Mesothelial cell of epicardium (in vitro differentiated cells): ENCODE measurements at regions not wholly inside any gene's neighbourhood (a gene's known extent, or its start where the extent isn't known, plus 50 kb on each side); places are given as distances from the start of the nearest gene placed in this dataset.

Source experiments
- DNase-seq, 2 experiments: peaks; one replicate each; pipeline ENCODE4 v3.0.0; 2021; ENCODE audit warnings: low spot score in 2 of 2; ENCODE audit not compliant: unreplicated experiment in 2 of 2
- H3K27ac Mint-ChIP-seq: 2 replicates; pipeline ENCODE4 v1.8.0; 2021; ENCODE audit warnings: mixed read lengths
- H3K27me3 Mint-ChIP-seq: 2 replicates; pipeline ENCODE4 v1.8.0; 2021; ENCODE audit warnings: low read depth, mixed read lengths
- H3K36me3 Mint-ChIP-seq: 2 replicates; pipeline ENCODE4 v1.8.0; 2021; ENCODE audit warnings: mixed read lengths
- H3K4me1 Mint-ChIP-seq: 2 replicates; pipeline ENCODE4 v1.8.0; 2021; ENCODE audit warnings: mixed read lengths
- H3K4me3 Mint-ChIP-seq: 2 replicates; pipeline ENCODE4 v1.8.0; 2021; ENCODE audit warnings: mild to moderate bottlenecking, moderate library complexity, mixed read lengths
- H3K9me3 Mint-ChIP-seq: 2 replicates; pipeline ENCODE4 v1.8.0; 2021; ENCODE audit warnings: mixed read lengths
- CTCF ChIP-seq: fragments of 200-600 bp; sonication (generic); IDR thresholded peaks from one replicate; pipeline ENCODE4 v1.5.0; 2021; ENCODE audit warnings: antibody characterized with exemption; ENCODE audit not compliant: unreplicated experiment

- no peaks in the 10 kb centered on the region for H3K27me3 Mint-ChIP-seq
- peaks cover 11% of the 10 kb centered on the region for H3K9me3 Mint-ChIP-seq
- no peaks in the 10 kb centered on the region for H3K36me3 Mint-ChIP-seq
- DNase-seq: no peak
- TF ChIP-seq CTCF: no peak
- no peaks in the 10 kb centered on the region for H3K4me1 Mint-ChIP-seq
- no peak overlapping the region for H3K27ac Mint-ChIP-seq
- no peak overlapping the region for H3K4me3 Mint-ChIP-seq
These were observed 276.5 kb downstream of the KIF2B start for GRCh38 chr17:54099221-54099620.

- Mint-ChIP-seq H3K4me3 (no peak overlapping the region), H3K27ac (no peak overlapping the region), H3K36me3 (no peaks in the 10 kb centered on the region), H3K27me3 (no peaks in the 10 kb centered on the region), H3K9me3 (peaks cover 40% of the 10 kb centered on the region), H3K4me1 (no peaks in the 10 kb centered on the region)
- no peak for TF ChIP-seq CTCF
- DNase-seq: no peak
These were observed 279.5 kb downstream of the KIF2B start for GRCh38 chr17:54102246-54102645.

- H3K9me3 Mint-ChIP-seq: peaks cover 10% of the 10 kb centered on the region
- TF ChIP-seq CTCF: no peak
- no peak overlapping the region for H3K4me3 Mint-ChIP-seq
- no peaks in the 10 kb centered on the region for H3K36me3 Mint-ChIP-seq
- H3K27me3 Mint-ChIP-seq: no peaks in the 10 kb centered on the region
- no peaks in the 10 kb centered on the region for H3K4me1 Mint-ChIP-seq
- no peak for DNase-seq
- H3K27ac Mint-ChIP-seq: no peak overlapping the region
These were observed 288.8 kb downstream of the KIF2B start for GRCh38 chr17:54111576-54111975.

DNA sequence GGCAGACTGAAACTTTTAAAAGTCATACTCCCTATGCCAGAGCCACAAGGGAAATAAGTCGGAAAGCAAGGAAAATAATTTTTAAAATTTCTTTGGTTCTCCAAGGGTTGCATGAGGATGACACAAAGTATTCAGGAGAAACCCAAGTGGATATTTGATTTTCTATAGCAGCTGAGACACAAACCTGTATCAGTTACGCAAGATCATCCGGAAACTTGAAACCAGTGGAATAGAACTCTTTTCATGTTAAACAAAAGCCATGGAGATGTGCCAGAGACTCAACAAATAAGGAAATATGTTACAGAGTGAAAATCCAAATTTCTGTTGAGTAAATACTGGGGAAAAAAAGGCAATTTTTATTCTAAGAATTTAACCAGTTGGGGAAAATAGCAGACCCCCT, 294.7 kb downstream of the KIF2B start:
- H3K4me3 Mint-ChIP-seq: no peak overlapping the region
- no peak for DNase-seq
- H3K9me3 Mint-ChIP-seq: peaks cover 20% of the 10 kb centered on the region
- no peak overlapping the region for H3K27ac Mint-ChIP-seq
- no peak for TF ChIP-seq CTCF
- H3K36me3 Mint-ChIP-seq: no peaks in the 10 kb centered on the region
- H3K27me3 Mint-ChIP-seq: no peaks in the 10 kb centered on the region
- no peaks in the 10 kb centered on the region for H3K4me1 Mint-ChIP-seq

- peaks cover 37% of the 10 kb centered on the region for H3K9me3 Mint-ChIP-seq
- no peaks in the 10 kb centered on the region for H3K27me3 Mint-ChIP-seq
- no peaks in the 10 kb centered on the region for H3K4me1 Mint-ChIP-seq
- DNase-seq: no peak
- H3K36me3 Mint-ChIP-seq: no peaks in the 10 kb centered on the region
- H3K27ac Mint-ChIP-seq: no peak overlapping the region
- H3K4me3 Mint-ChIP-seq: no peak overlapping the region
- TF ChIP-seq CTCF: no peak
These were observed 301.7 kb downstream of the KIF2B start for GRCh38 chr17:54124456-54124855.

DNA sequence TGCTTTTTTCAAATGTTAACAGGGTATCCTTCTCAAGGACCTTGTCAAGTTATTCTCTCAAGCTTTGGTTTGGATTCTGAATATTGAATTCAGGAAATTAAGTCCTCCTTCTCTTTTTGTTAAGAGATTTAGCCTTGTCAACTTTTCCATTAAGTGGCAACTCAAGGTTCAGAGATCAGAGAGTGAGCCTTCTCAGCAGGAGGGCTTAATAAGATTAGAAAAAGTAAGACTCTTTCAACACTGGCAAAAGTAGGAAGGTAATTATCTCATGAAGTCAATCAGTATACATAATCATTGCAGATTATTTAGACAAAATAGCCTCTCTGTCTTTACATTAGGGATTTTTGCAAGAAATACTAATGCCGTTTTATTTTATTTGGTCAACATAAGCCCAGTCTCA, 330.7 kb downstream of the KIF2B start:
- H3K27ac Mint-ChIP-seq: no peak overlapping the region
- H3K4me3 Mint-ChIP-seq: no peak overlapping the region
- peaks cover 4% of the 10 kb centered on the region for H3K4me1 Mint-ChIP-seq
- DNase-seq: no peak
- H3K27me3 Mint-ChIP-seq: no peaks in the 10 kb centered on the region
- H3K36me3 Mint-ChIP-seq: no peaks in the 10 kb centered on the region
- H3K9me3 Mint-ChIP-seq: peaks cover 4% of the 10 kb centered on the region
- no peak for TF ChIP-seq CTCF
